K562 (cell line): ENCODE measurements at regions not wholly inside any gene's neighbourhood (a gene's known extent, or its start where the extent isn't known, plus 50 kb on each side); places are given as distances from the start of the nearest gene placed in this dataset.

Experiments used
- ATAC-seq: fragments of 200-7000 bp; cut with Tn5 transposase; 3 replicates; pipeline ENCODE4 v1.9.1; 2020; ENCODE audit warnings: moderate library complexity
- BruUV-seq: library from RNA; stranded (reverse); fragments of 400-500 nt; replicated peaks from 2 replicates; lab custom pipeline; 2021; lab: Mats Ljungman, UMichigan
- CTCF ChIA-PET: fragments of 300-600 bp; formaldehyde crosslinking; extraction: SDS; loops from one replicate; lab custom pipeline; 2021; ENCODE audit warnings: low intra/inter-chr PET ratio; lab: Yijun Ruan, JAX
- POLR2A ChIA-PET: fragments of 300-600, 350-650 bp; sonication (Branson Sonifier 250); formaldehyde crosslinking; extraction: SDS; loops from one replicate; lab custom pipeline; 2021; ENCODE audit warnings: antibody characterized with exemption, inconsistent platforms; lab: Yijun Ruan, JAX
- DNase-seq, 4 experiments: peaks; one replicate each; pipeline versions ENCODE4 v3.0.0 to v3.0.0-alpha.2; 2011 to 2018; ENCODE audit warnings: low spot score in 3 of 4, mixed read lengths in 3 of 4; ENCODE audit errors: extremely low read depth in 1 of 4
- FAIRE-seq: peaks from 2 replicates; lab custom pipeline; 2011; peaks lifted over from hg19 to GRCh38; lab: Jason Lieb, UNC
- H2AFZ ChIP-seq: 2 replicates; pipeline ENCODE4 v1.6.0; 2011; ENCODE audit warnings: low read depth, low read length, control low read depth, inconsistent platforms
- H3K27ac ChIP-seq: fragments of 200-600 bp; 3 replicates; pipeline ENCODE4 v1.8.0; 2011; ENCODE audit warnings: low read depth, mild to moderate bottlenecking, control low read depth, inconsistent platforms, low read length, moderate library complexity, mixed read lengths; ENCODE audit errors: extremely low read depth
- H3K27me3 ChIP-seq, 2 experiments: fragments of 300-600 bp in 1 of 2; 2 replicates in 1 of 2; 3 replicates in 1 of 2; pipeline versions ENCODE4 v1.6.0 to v1.8.0; 2011; ENCODE audit warnings: inconsistent platforms in 2 of 2, low read length in 2 of 2, mild to moderate bottlenecking in 1 of 2, mixed read lengths in 1 of 2, moderate library complexity in 1 of 2; ENCODE audit not compliant: control insufficient read depth in 2 of 2, insufficient read depth in 2 of 2
- H3K36me3 ChIP-seq: fragments of 300-600 bp; 3 replicates; pipeline ENCODE4 v1.8.0; 2011; ENCODE audit warnings: mild to moderate bottlenecking, low read length, inconsistent platforms; ENCODE audit not compliant: control insufficient read depth, insufficient read depth
- H3K4me1 ChIP-seq, 2 experiments: fragments of 200-600 bp in 1 of 2; replicated peaks in 1 of 2; 2 replicates in 1 of 2; 3 replicates in 1 of 2; pipeline versions ENCODE4 v1.5.1 to v1.8.0; 2011; ENCODE audit warnings: inconsistent platforms in 2 of 2, low read length in 2 of 2, mild to moderate bottlenecking in 1 of 2, mixed read lengths in 1 of 2, moderate library complexity in 1 of 2; ENCODE audit not compliant: control insufficient read depth in 2 of 2, insufficient read depth in 2 of 2
- H3K4me2 ChIP-seq: 2 replicates; pipeline ENCODE4 v1.6.1; 2011; ENCODE audit warnings: low read length, control low read depth, inconsistent platforms, mixed read lengths; ENCODE audit not compliant: insufficient read depth
- H3K4me3 ChIP-seq: fragments of 200-600 bp; sonication (generic), shearing (Covaris generic); 2 replicates; pipeline ENCODE4 v1.5.1; 2016; ENCODE audit warnings: control low read depth, inconsistent platforms
- H3K79me2 ChIP-seq: fragments of 200-600 bp; 3 replicates; pipeline ENCODE4 v1.8.0; 2011; ENCODE audit warnings: low read length, inconsistent platforms; ENCODE audit not compliant: control insufficient read depth, insufficient read depth
- H3K9ac ChIP-seq, 2 experiments: 2 replicates each; pipeline versions ENCODE4 v1.6.0 to v1.6.1; 2011; ENCODE audit warnings: low read depth in 2 of 2, low read length in 2 of 2, control low read depth in 1 of 2, inconsistent platforms in 1 of 2, mild to moderate bottlenecking in 1 of 2, mixed read lengths in 1 of 2; ENCODE audit not compliant: insufficient read depth in 1 of 2
- H3K9me1 ChIP-seq: one replicate; pipeline ENCODE4 v1.6.0; 2011; ENCODE audit warnings: inconsistent platforms, mild to moderate bottlenecking, low read length, moderate library complexity; ENCODE audit not compliant: control insufficient read depth, insufficient read depth
- H3K9me3 ChIP-seq: replicated peaks from 2 replicates; pipeline ENCODE4 v1.5.1; 2011; ENCODE audit warnings: low read depth, low read length, inconsistent platforms; ENCODE audit not compliant: control insufficient read depth, insufficient read depth
- H4K20me1 ChIP-seq: replicated peaks from 2 replicates; pipeline ENCODE4 v1.6.1; 2011; ENCODE audit warnings: low read length, inconsistent platforms, mixed read lengths; ENCODE audit not compliant: control insufficient read depth, insufficient read depth
- HNRNPLL ChIP-seq: fragments of 200-400 bp; formaldehyde crosslinking; IDR thresholded peaks from 2 replicates; pipeline ENCODE4 v1.6.1; 2017; ENCODE audit warnings: low read length, low read depth, mild to moderate bottlenecking; ENCODE audit not compliant: poor library complexity, severe bottlenecking
- MXI1 ChIP-seq: IDR thresholded peaks from 2 replicates; pipeline ENCODE4 v1.6.1; 2011; ENCODE audit warnings: low read depth, mild to moderate bottlenecking, improper control_type of control experiment, low read length
- PHB ChIP-seq: fragments of 250-450 bp; sonication (Bioruptor Pico); IDR thresholded peaks from 2 replicates; pipeline ENCODE4 v1.5.0; 2021
- RBFOX2 ChIP-seq: fragments of 200-400 bp; formaldehyde crosslinking; IDR thresholded peaks from 2 replicates; pipeline ENCODE4 v1.6.1; 2017; ENCODE audit warnings: low read depth, mild to moderate bottlenecking, low read length, moderate library complexity
- in situ Hi-C: fragments of 300-500 bp; cut with MboI; formaldehyde crosslinking; loops from 4 replicates; pipeline ENCODE4 v1.15.0; 2018; ENCODE audit warnings: inconsistent platforms, mixed read lengths
- intact Hi-C: fragments of 100-400 bp; cut with micrococcal nuclease; formaldehyde crosslinking; loops from 2 replicates; pipeline ENCODE4 v1.14.2; 2022
- TF ChIP-seq, protein P1 (sequence below): fragments of 450-650 bp; IDR thresholded peaks from 2 replicates; pipeline ENCODE4 v1.7.1; 2018; ENCODE audit warnings: mild to moderate bottlenecking, low read depth; ENCODE audit not compliant: partially characterized antibody

DNA sequence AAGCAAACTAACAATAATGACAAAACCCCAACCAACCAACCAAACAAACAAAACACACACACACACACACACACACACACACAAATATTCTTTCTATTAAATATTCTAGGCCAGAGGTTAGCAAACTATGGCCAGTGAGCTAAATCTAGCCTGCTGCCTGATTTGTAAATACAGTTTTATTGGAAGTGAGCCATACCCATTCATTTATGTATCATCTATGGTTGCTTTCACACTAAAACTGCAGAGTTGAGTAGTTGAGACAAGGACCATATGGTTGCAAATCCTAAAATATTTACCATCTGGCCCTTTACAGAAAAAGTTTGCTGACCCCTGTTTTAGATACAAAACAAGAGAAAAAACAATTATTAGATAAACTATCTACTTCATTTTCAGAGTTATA lies 620.5 kb upstream of the SEMA6A start:
- no peak for FAIRE-seq
- H3K4me1 ChIP-seq: no peaks in the 10 kb centered on the region
- no peak for DNase-seq
- H3K9ac ChIP-seq: no peak overlapping the region
- ChIA-PET CTCF (no interaction called here), POLR2A (interaction anchor here (0.7 kb wide), 1 partner anchor 754 kb away, joined by 3 read pairs; no protein-coding TSS in a partner anchor)
- H2AFZ ChIP-seq: no peak overlapping the region
- H3K4me3 ChIP-seq: no peak overlapping the region
- no peak overlapping the region for H3K27ac ChIP-seq
- BruUV-seq: no TSS peak
- in situ Hi-C loops: no loop called here
- 0 out of 2 replicates have a peak, but pooled peaks cover 1% of the 10 kb centered on the region for H3K9me3 ChIP-seq
- TF ChIP-seq MXI1: no peak
- TF ChIP-seq, protein P1, sequence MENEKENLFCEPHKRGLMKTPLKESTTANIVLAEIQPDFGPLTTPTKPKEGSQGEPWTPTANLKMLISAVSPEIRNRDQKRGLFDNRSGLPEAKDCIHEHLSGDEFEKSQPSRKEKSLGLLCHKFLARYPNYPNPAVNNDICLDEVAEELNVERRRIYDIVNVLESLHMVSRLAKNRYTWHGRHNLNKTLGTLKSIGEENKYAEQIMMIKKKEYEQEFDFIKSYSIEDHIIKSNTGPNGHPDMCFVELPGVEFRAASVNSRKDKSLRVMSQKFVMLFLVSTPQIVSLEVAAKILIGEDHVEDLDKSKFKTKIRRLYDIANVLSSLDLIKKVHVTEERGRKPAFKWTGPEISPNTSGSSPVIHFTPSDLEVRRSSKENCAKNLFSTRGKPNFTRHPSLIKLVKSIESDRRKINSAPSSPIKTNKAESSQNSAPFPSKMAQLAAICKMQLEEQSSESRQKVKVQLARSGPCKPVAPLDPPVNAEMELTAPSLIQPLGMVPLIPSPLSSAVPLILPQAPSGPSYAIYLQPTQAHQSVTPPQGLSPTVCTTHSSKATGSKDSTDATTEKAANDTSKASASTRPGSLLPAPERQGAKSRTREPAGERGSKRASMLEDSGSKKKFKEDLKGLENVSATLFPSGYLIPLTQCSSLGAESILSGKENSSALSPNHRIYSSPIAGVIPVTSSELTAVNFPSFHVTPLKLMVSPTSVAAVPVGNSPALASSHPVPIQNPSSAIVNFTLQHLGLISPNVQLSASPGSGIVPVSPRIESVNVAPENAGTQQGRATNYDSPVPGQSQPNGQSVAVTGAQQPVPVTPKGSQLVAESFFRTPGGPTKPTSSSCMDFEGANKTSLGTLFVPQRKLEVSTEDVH: no peak
- no peak for TF ChIP-seq RBFOX2
- TF ChIP-seq PHB (CRISPR knock-in tag): no peak
- no peak for TF ChIP-seq HNRNPLL
- H4K20me1 ChIP-seq: no peaks in the 10 kb centered on the region
- no peaks in the 10 kb centered on the region for H3K27me3 ChIP-seq
- no peak overlapping the region for H3K4me2 ChIP-seq
- no peaks in the 10 kb centered on the region for H3K9me1 ChIP-seq
- no peak for ATAC-seq
- intact Hi-C loops: no loop called here
- no peaks in the 10 kb centered on the region for H3K36me3 ChIP-seq
- H3K79me2 ChIP-seq: no peaks in the 10 kb centered on the region
